Sigmoid colon (tissue), 4 donors: ENCODE measurements at regions not wholly inside any gene's neighbourhood (a gene's known extent, or its start where the extent isn't known, plus 50 kb on each side); places are given as distances from the start of the nearest gene placed in this dataset.

ENCODE experiments used
- POLR2AphosphoS5 ChIP-seq, 4 donors: sonication (generic); formaldehyde crosslinking; IDR thresholded peaks; one replicate each; pipeline ENCODE4 v1.6.1; 2017; ENCODE audit warnings: antibody characterized with exemption in 4 of 4
- TF ChIP-seq, protein P1 (sequence below), 4 experiments: fragments of 450-650 bp in 3 of 4; fragments of 200-600 bp in 1 of 4; IDR thresholded peaks; one replicate each; pipeline ENCODE4 v1.5.1; 2016 to 2019; ENCODE audit warnings: antibody characterized with exemption in 4 of 4, mild to moderate bottlenecking in 3 of 4, moderate library complexity in 2 of 4

DNA sequence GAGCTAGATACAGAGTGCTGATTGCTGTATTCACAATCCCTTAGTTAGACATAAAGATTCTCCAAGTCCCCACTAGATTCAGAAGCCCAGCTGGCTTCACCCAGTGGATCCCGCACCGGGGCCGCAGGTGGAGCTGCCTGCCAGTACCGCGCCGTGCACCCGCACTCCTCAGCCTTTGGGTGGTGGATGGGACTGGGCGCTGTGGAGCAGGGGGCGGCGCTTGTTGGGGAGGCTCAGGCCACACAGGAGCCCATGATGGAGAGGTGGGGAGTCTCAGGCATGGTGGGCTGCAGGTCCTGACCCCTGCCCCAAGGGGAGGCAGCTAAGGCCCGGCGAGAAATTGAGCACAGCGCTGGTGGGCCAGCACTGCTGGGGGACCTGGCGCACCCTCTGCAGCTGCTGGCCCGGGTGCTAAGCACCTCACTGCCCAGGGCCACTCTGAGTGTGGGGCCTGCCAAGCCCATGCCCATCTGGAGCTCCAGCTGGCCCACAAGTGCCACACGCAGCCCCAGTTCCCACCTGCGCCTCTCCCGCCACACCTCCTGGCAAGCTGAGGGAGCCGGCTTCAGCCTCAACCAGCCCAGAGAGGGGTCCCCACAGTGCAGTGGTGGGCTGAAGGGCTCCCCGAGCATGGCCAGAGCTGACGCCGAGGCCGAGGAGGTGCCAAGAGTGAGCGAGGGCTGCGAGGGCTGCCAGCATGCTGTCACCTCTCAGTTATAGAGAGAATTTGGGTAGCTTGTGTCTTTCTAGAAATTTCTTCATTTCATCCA, 417.6 kb downstream of the METTL15 start:
- TF ChIP-seq, protein P1, sequence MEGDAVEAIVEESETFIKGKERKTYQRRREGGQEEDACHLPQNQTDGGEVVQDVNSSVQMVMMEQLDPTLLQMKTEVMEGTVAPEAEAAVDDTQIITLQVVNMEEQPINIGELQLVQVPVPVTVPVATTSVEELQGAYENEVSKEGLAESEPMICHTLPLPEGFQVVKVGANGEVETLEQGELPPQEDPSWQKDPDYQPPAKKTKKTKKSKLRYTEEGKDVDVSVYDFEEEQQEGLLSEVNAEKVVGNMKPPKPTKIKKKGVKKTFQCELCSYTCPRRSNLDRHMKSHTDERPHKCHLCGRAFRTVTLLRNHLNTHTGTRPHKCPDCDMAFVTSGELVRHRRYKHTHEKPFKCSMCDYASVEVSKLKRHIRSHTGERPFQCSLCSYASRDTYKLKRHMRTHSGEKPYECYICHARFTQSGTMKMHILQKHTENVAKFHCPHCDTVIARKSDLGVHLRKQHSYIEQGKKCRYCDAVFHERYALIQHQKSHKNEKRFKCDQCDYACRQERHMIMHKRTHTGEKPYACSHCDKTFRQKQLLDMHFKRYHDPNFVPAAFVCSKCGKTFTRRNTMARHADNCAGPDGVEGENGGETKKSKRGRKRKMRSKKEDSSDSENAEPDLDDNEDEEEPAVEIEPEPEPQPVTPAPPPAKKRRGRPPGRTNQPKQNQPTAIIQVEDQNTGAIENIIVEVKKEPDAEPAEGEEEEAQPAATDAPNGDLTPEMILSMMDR (IDR thresholded peaks at IDR 0.05), result no peak
- TF ChIP-seq POLR2AphosphoS5 (IDR thresholded peaks at IDR 0.05), result no peak
